Loucy (cell line): ENCODE measurements at regions not wholly inside any gene's neighbourhood (a gene's known extent, or its start where the extent isn't known, plus 50 kb on each side); places are given as distances from the start of the nearest gene placed in this dataset.

ENCODE experiments used
- EZH2phosphoT487 ChIP-seq: fragments of 200-600 bp; IDR thresholded peaks from 2 replicates; pipeline ENCODE4 v1.6.1; 2018; ENCODE audit warnings: antibody characterized with exemption, mild to moderate bottlenecking, moderate library complexity, borderline replicate concordance
- TF ChIP-seq, protein P1 (sequence below): fragments of 200-600 bp; sonication (generic); conservative IDR thresholded peaks from 2 replicates; pipeline ENCODE4 v1.5.1; 2014; ENCODE audit warnings: mild to moderate bottlenecking, antibody characterized with exemption, low read length

DNA sequence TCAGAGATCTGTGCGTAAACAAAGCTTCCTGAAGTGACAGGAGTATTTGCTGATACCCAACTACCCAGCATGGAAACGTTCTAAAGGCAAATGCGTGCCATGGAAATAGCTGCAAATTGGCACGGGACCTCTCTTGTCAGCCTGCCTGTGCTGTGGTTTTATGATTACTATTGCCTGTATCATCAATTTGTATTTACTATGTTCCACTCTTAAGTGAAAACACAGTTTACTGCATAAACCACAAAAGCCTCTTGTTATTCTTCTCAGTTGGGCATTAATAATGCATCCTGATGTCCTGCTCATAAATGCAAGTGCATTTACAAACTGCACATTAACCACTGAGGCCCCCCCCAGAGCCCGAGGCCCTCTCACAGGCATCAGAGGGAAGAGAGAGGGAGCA, 196.6 kb upstream of the SLC35G4 start:
- TF ChIP-seq, protein P1, sequence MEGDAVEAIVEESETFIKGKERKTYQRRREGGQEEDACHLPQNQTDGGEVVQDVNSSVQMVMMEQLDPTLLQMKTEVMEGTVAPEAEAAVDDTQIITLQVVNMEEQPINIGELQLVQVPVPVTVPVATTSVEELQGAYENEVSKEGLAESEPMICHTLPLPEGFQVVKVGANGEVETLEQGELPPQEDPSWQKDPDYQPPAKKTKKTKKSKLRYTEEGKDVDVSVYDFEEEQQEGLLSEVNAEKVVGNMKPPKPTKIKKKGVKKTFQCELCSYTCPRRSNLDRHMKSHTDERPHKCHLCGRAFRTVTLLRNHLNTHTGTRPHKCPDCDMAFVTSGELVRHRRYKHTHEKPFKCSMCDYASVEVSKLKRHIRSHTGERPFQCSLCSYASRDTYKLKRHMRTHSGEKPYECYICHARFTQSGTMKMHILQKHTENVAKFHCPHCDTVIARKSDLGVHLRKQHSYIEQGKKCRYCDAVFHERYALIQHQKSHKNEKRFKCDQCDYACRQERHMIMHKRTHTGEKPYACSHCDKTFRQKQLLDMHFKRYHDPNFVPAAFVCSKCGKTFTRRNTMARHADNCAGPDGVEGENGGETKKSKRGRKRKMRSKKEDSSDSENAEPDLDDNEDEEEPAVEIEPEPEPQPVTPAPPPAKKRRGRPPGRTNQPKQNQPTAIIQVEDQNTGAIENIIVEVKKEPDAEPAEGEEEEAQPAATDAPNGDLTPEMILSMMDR: no peak
- no peak for TF ChIP-seq EZH2phosphoT487
